Prostate gland (tissue), 2 donors: ENCODE measurements at regions not wholly inside any gene's neighbourhood (a gene's known extent, or its start where the extent isn't known, plus 50 kb on each side); places are given as distances from the start of the nearest gene placed in this dataset.

Experiments
- CTCF ChIP-seq, 4 experiments: fragments of 200-600 bp in 2 of 4; fragments of 450-650 bp in 2 of 4; sonication (generic) in 2 of 4; IDR thresholded peaks; 1 replicate in 3 of 4; 2 replicates in 1 of 4; pipeline ENCODE4 v1.5.1; 2016 to 2019; ENCODE audit warnings: antibody characterized with exemption in 4 of 4, mild to moderate bottlenecking in 2 of 4, moderate library complexity in 2 of 4
- POLR2A ChIP-seq: fragments of 450-650 bp; IDR thresholded peaks from one replicate; pipeline ENCODE4 v1.6.1; 2016; ENCODE audit warnings: antibody characterized with exemption, mild to moderate bottlenecking

GRCh38 chr14:80346395-80346794 lies 135.1 kb upstream of the DIO2 start:
- TF ChIP-seq POLR2A (no peak), CTCF (IDR thresholded peaks at IDR 0.05) (no peak)
